A673 (cell line): ENCODE measurements at regions not wholly inside any gene's neighbourhood (a gene's known extent, or its start where the extent isn't known, plus 50 kb on each side); places are given as distances from the start of the nearest gene placed in this dataset.

ENCODE experiments used
- EZH2 ChIP-seq: fragments of 200-600 bp; sonication (generic); IDR thresholded peaks from 2 replicates; pipeline ENCODE4 v1.6.1; 2017; ENCODE audit warnings: borderline replicate concordance, low read depth, mild to moderate bottlenecking, mixed read lengths, antibody characterized with exemption, low read length; ENCODE audit not compliant: poor library complexity, severe bottlenecking
- TF ChIP-seq, protein P1 (sequence below): fragments of 300-800, 200-600 bp; sonication (generic); conservative IDR thresholded peaks from 2 replicates; pipeline ENCODE4 v1.5.1; 2017; ENCODE audit warnings: low read depth, mild to moderate bottlenecking, antibody characterized with exemption, low read length, moderate library complexity, mixed read lengths

DNA sequence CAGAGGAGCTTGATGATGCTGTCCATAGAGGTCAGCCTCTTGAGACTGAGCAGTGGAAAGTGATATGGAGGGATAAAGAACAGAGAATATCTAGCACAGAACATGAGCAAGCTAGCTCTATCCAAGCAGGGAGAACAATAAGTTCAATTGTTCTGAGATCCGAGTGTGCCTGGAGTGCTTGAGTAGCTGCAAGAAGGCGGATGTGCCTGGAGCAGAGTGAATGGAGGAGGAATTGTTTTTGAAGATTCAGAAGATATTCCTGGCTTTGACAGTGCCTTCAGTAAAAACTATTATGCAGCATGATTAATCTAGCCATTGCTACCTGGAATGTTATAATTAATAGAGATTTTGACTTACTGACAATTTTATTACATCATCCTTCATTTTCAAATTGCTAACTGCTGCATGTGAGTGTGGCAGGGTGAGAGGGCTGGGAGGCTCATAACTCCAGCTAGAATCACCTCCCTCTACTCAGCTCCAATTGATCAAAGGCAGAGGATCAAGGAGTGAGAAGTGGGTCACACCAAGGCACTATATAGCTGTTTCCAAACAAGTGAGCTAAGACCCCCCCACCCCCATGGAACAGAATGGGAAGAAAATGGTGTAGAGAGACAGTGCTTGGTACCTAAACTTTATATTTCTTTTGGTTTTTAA, 302.8 kb downstream of the ADRA2A start:
- TF ChIP-seq, protein P1, sequence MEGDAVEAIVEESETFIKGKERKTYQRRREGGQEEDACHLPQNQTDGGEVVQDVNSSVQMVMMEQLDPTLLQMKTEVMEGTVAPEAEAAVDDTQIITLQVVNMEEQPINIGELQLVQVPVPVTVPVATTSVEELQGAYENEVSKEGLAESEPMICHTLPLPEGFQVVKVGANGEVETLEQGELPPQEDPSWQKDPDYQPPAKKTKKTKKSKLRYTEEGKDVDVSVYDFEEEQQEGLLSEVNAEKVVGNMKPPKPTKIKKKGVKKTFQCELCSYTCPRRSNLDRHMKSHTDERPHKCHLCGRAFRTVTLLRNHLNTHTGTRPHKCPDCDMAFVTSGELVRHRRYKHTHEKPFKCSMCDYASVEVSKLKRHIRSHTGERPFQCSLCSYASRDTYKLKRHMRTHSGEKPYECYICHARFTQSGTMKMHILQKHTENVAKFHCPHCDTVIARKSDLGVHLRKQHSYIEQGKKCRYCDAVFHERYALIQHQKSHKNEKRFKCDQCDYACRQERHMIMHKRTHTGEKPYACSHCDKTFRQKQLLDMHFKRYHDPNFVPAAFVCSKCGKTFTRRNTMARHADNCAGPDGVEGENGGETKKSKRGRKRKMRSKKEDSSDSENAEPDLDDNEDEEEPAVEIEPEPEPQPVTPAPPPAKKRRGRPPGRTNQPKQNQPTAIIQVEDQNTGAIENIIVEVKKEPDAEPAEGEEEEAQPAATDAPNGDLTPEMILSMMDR = no peak
- TF ChIP-seq EZH2 = no peak
